ENCODE measurements at regions not wholly inside any gene's neighbourhood (a gene's known extent, or its start where the extent isn't known, plus 50 kb on each side); places are given as distances from the start of the nearest gene placed in this dataset.

DNA sequence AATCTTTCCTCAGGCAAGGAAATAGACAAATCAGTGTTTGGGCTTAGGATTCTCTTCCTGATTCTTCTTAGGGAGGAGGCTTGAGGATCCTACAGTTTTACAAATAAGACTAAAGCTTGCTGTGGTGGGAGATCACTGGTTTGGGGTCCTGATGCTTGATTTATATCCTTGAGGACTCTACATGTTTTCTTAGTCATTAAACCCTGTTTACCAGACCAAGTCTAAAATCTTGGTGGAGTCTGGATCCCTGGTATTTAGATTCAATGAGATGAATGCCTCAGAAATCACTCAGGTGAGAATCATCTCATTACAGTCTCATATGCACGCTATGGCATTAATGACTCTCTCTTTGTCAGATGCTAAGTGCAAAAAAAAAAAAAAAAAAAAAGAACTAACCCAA, 304.3 kb upstream of the SALL1 start:
- Histone ChIP-seq H3K4me3 (ENCODE audit: low read length in 3 of 3) (no peak overlapping the region), H3K9ac (ENCODE audit: low read length in 3 of 3) (no peak overlapping the region), H3K27ac (ENCODE audit: low read depth in 2 of 2, low read length in 2 of 2) (no peak overlapping the region), H3K9me3 (ENCODE audit: control insufficient read depth in 2 of 3, insufficient read depth in 1 of 3, low read length in 3 of 3) (no peaks in the 10 kb centered on the region), H3K36me3 (ENCODE audit: control insufficient read depth in 2 of 3, insufficient read depth in 3 of 3, low read length in 3 of 3) (no peaks in the 10 kb centered on the region), H3K4me1 (ENCODE audit: control insufficient read depth in 2 of 3, insufficient read depth in 2 of 3, low read depth in 1 of 3, low read length in 3 of 3) (peaks cover 0 to 7% (median 3%) of the 10 kb centered on the region in 3 donors), H3K27me3 (ENCODE audit: control insufficient read depth, insufficient read depth, low read length) (no peaks in the 10 kb centered on the region)
- DNase-seq (peak in 2 of 5 donors; percentile 70), FAIRE-seq (no peak)
- TF ChIP-seq, protein P1, sequence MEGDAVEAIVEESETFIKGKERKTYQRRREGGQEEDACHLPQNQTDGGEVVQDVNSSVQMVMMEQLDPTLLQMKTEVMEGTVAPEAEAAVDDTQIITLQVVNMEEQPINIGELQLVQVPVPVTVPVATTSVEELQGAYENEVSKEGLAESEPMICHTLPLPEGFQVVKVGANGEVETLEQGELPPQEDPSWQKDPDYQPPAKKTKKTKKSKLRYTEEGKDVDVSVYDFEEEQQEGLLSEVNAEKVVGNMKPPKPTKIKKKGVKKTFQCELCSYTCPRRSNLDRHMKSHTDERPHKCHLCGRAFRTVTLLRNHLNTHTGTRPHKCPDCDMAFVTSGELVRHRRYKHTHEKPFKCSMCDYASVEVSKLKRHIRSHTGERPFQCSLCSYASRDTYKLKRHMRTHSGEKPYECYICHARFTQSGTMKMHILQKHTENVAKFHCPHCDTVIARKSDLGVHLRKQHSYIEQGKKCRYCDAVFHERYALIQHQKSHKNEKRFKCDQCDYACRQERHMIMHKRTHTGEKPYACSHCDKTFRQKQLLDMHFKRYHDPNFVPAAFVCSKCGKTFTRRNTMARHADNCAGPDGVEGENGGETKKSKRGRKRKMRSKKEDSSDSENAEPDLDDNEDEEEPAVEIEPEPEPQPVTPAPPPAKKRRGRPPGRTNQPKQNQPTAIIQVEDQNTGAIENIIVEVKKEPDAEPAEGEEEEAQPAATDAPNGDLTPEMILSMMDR (IDR thresholded peaks at IDR 0.05; ENCODE audit: borderline replicate concordance, extremely low read depth, insufficient read depth): no peak
- intact Hi-C loops (cut with DNase I): no loop called here

GRCh38 chr16:51453251-51453650, 302.2 kb upstream of the SALL1 start:
- TF ChIP-seq, protein P1 (IDR thresholded peaks at IDR 0.05; ENCODE audit: borderline replicate concordance, extremely low read depth, insufficient read depth): no peak
- Histone ChIP-seq H3K27me3 (ENCODE audit: control insufficient read depth, insufficient read depth, low read length) (no peaks in the 10 kb centered on the region), H3K36me3 (ENCODE audit: control insufficient read depth in 2 of 3, insufficient read depth in 3 of 3, low read length in 3 of 3) (no peaks in the 10 kb centered on the region), H3K9ac (ENCODE audit: low read length in 3 of 3) (no peak overlapping the region), H3K4me1 (ENCODE audit: control insufficient read depth in 2 of 3, insufficient read depth in 2 of 3, low read depth in 1 of 3, low read length in 3 of 3) (peaks cover 2 to 15% (median 9%) of the 10 kb centered on the region in 3 donors), H3K4me3 (ENCODE audit: low read length in 3 of 3) (no peak overlapping the region), H3K27ac (ENCODE audit: low read depth in 2 of 2, low read length in 2 of 2) (no peak overlapping the region), H3K9me3 (ENCODE audit: control insufficient read depth in 2 of 3, insufficient read depth in 1 of 3, low read length in 3 of 3) (no peaks in the 10 kb centered on the region)
- DNase-seq: no peak
- no peak for FAIRE-seq
- intact Hi-C loops (cut with DNase I): no loop called here

GRCh38 chr16:51450909-51451308, 299.8 kb upstream of the SALL1 start:
- no peak overlapping the region for H3K9ac ChIP-seq (ENCODE audit: low read length in 3 of 3)
- no peaks in the 10 kb centered on the region for H3K9me3 ChIP-seq (ENCODE audit: control insufficient read depth in 2 of 3, insufficient read depth in 1 of 3, low read length in 3 of 3)
- TF ChIP-seq, protein P1 (IDR thresholded peaks at IDR 0.05; ENCODE audit: borderline replicate concordance, extremely low read depth, insufficient read depth): no peak
- intact Hi-C loops (cut with DNase I): no loop called here
- H3K4me1 ChIP-seq (ENCODE audit: control insufficient read depth in 2 of 3, insufficient read depth in 2 of 3, low read depth in 1 of 3, low read length in 3 of 3): peaks cover 2 to 15% (median 9%) of the 10 kb centered on the region in 3 donors
- H3K27ac ChIP-seq (ENCODE audit: low read depth in 2 of 2, low read length in 2 of 2): peak overlapping the region in 1 of 2 donors; percentile 54
- no peak overlapping the region for H3K4me3 ChIP-seq (ENCODE audit: low read length in 3 of 3)
- no peaks in the 10 kb centered on the region for H3K36me3 ChIP-seq (ENCODE audit: control insufficient read depth in 2 of 3, insufficient read depth in 3 of 3, low read length in 3 of 3)
- DNase-seq: peak in 2 of 5 donors; percentile 71 to 77
- FAIRE-seq: no peak
- no peaks in the 10 kb centered on the region for H3K27me3 ChIP-seq (ENCODE audit: control insufficient read depth, insufficient read depth, low read length)

GRCh38 chr16:51450376-51450775, 299.3 kb upstream of the SALL1 start:
- Histone ChIP-seq H3K4me3 (ENCODE audit: low read length in 3 of 3) (peak overlapping the region in 1 of 3 donors; percentile 3), H3K9ac (ENCODE audit: low read length in 3 of 3) (no peak overlapping the region), H3K9me3 (ENCODE audit: control insufficient read depth in 2 of 3, insufficient read depth in 1 of 3, low read length in 3 of 3) (no peaks in the 10 kb centered on the region), H3K27ac (ENCODE audit: low read depth in 2 of 2, low read length in 2 of 2) (peak overlapping the region in 1 of 2 donors; percentile 4), H3K36me3 (ENCODE audit: control insufficient read depth in 2 of 3, insufficient read depth in 3 of 3, low read length in 3 of 3) (no peaks in the 10 kb centered on the region), H3K4me1 (ENCODE audit: control insufficient read depth in 2 of 3, insufficient read depth in 2 of 3, low read depth in 1 of 3, low read length in 3 of 3) (peaks cover 2 to 15% (median 9%) of the 10 kb centered on the region in 3 donors), H3K27me3 (ENCODE audit: control insufficient read depth, insufficient read depth, low read length) (no peaks in the 10 kb centered on the region)
- FAIRE-seq (no peak), DNase-seq (no peak)
- intact Hi-C loops (cut with DNase I): no loop called here
- TF ChIP-seq, protein P1 (IDR thresholded peaks at IDR 0.05; ENCODE audit: borderline replicate concordance, extremely low read depth, insufficient read depth): no peak
